Mammary epithelial cell (primary cell): ENCODE measurements at regions not wholly inside any gene's neighbourhood (a gene's known extent, or its start where the extent isn't known, plus 50 kb on each side); places are given as distances from the start of the nearest gene placed in this dataset.

Experiments used
- CTCF ChIP-seq, 2 donors: IDR thresholded peaks in 1 of 2; conservative IDR thresholded peaks in 1 of 2; 2 replicates each; pipeline ENCODE4 v1.5.1; 2011 to 2012; ENCODE audit warnings: inconsistent platforms in 2 of 2, low read length in 2 of 2, mild to moderate bottlenecking in 2 of 2, control low read depth in 1 of 2, low read depth in 1 of 2; ENCODE audit not compliant: insufficient read depth in 1 of 2; ENCODE audit errors: extremely low read depth in 1 of 2
- EZH2 ChIP-seq: IDR thresholded peaks from 2 replicates; pipeline ENCODE4 v1.6.1; 2012; ENCODE audit warnings: low read length, inconsistent platforms, borderline replicate concordance

GRCh38 chr3:30963223-30963722 is 68.8 kb upstream of the GADL1 start:
- TF ChIP-seq EZH2 (no peak), CTCF (conservative IDR thresholded peaks at IDR 0.05 in 1 of 2, IDR thresholded peaks at IDR 0.05 in 1 of 2; ENCODE audit: extremely low read depth in 1 of 2, insufficient read depth in 1 of 2, low read depth in 1 of 2, low read length in 2 of 2) (no peak)
